Lower lobe of right lung (tissue), 2 donors: ENCODE measurements at regions not wholly inside any gene's neighbourhood (a gene's known extent, or its start where the extent isn't known, plus 50 kb on each side); places are given as distances from the start of the nearest gene placed in this dataset.

ENCODE experiments used
- ATAC-seq, 2 donors: fragments of 200-7000 bp; cut with Tn5 transposase; one replicate each; pipeline ENCODE4 v1.9.1; 2020 to 2022; ENCODE audit warnings: mild to moderate bottlenecking in 2 of 2, moderate library complexity in 2 of 2
- DNase-seq: peaks from one replicate; pipeline ENCODE4 v3.0.0-alpha.2; 2020
- H3K27ac ChIP-seq: fragments of 200-600 bp; one replicate; pipeline ENCODE4 v1.8.0; 2022
- H3K27me3 ChIP-seq: fragments of 200-600 bp; one replicate; pipeline ENCODE4 v1.8.0; 2022; ENCODE audit warnings: low read depth
- H3K36me3 ChIP-seq: fragments of 200-600 bp; one replicate; pipeline ENCODE4 v1.8.0; 2022; ENCODE audit warnings: mild to moderate bottlenecking
- H3K4me1 ChIP-seq: fragments of 200-600 bp; one replicate; pipeline ENCODE4 v1.8.0; 2022
- H3K4me3 ChIP-seq: fragments of 200-600 bp; one replicate; pipeline ENCODE4 v1.8.0; 2022; ENCODE audit warnings: mild to moderate bottlenecking
- H3K9me3 ChIP-seq: fragments of 200-600 bp; one replicate; pipeline ENCODE4 v1.8.0; 2022
- CTCF ChIP-seq: fragments of 200-600 bp; IDR thresholded peaks from one replicate; pipeline ENCODE4 v1.8.0; 2022; ENCODE audit warnings: antibody characterized with exemption, mild to moderate bottlenecking
- intact Hi-C: fragments of 100-400 bp; cut with DNase I; formaldehyde crosslinking; loops from one replicate; pipeline ENCODE4 v1.11.0; 2022
- donor health status: DM: no; HTN: yes; CAD: no; lungs with severe emphysema.

- no peak for TF ChIP-seq CTCF
- Histone ChIP-seq H3K4me1 (no peaks in the 10 kb centered on the region), H3K27me3 (no peaks in the 10 kb centered on the region), H3K27ac (no peak overlapping the region), H3K9me3 (no peaks in the 10 kb centered on the region), H3K36me3 (no peaks in the 10 kb centered on the region), H3K4me3 (no peak overlapping the region)
- ATAC-seq (no peak), DNase-seq (no peak)
- intact Hi-C loops: no loop called here
Measured at GRCh38 chr16:26736084-26736483, 330.6 kb upstream of the C16orf82 start.

GRCh38 chr16:26740771-26741170 lies 326.0 kb upstream of the C16orf82 start:
- TF ChIP-seq CTCF: no peak
- intact Hi-C loops: no loop called here
- no peaks in the 10 kb centered on the region for H3K27me3 ChIP-seq
- H3K4me1 ChIP-seq: no peaks in the 10 kb centered on the region
- no peak overlapping the region for H3K27ac ChIP-seq
- no peak overlapping the region for H3K4me3 ChIP-seq
- no peak for DNase-seq
- ATAC-seq: no peak
- H3K36me3 ChIP-seq: no peaks in the 10 kb centered on the region
- H3K9me3 ChIP-seq: no peaks in the 10 kb centered on the region

GRCh38 chr16:26742040-26742439 lies 324.7 kb upstream of the C16orf82 start:
- Histone ChIP-seq H3K27me3 (no peaks in the 10 kb centered on the region), H3K36me3 (no peaks in the 10 kb centered on the region), H3K4me3 (no peak overlapping the region), H3K9me3 (no peaks in the 10 kb centered on the region), H3K27ac (no peak overlapping the region), H3K4me1 (no peaks in the 10 kb centered on the region)
- no peak for TF ChIP-seq CTCF
- intact Hi-C loops: no loop called here
- ATAC-seq (no peak), DNase-seq (no peak)

- TF ChIP-seq CTCF: no peak
- DNase-seq: no peak
- intact Hi-C loops: no loop called here
- Histone ChIP-seq H3K27ac (no peak overlapping the region), H3K27me3 (no peaks in the 10 kb centered on the region), H3K36me3 (no peaks in the 10 kb centered on the region), H3K9me3 (no peaks in the 10 kb centered on the region), H3K4me3 (no peak overlapping the region), H3K4me1 (no peaks in the 10 kb centered on the region)
- ATAC-seq: no peak
Measured at GRCh38 chr16:26744430-26744829, 322.3 kb upstream of the C16orf82 start.

- Histone ChIP-seq H3K9me3 (no peaks in the 10 kb centered on the region), H3K27me3 (no peaks in the 10 kb centered on the region), H3K36me3 (no peaks in the 10 kb centered on the region), H3K27ac (no peak overlapping the region), H3K4me3 (no peak overlapping the region), H3K4me1 (no peaks in the 10 kb centered on the region)
- no peak for ATAC-seq
- TF ChIP-seq CTCF: no peak
- intact Hi-C loops: no loop called here
- no peak for DNase-seq
Measured at GRCh38 chr16:26747760-26748159, 319.0 kb upstream of the C16orf82 start.

- no peaks in the 10 kb centered on the region for H3K4me1 ChIP-seq
- no peaks in the 10 kb centered on the region for H3K9me3 ChIP-seq
- no peak overlapping the region for H3K27ac ChIP-seq
- DNase-seq: no peak
- H3K36me3 ChIP-seq: no peaks in the 10 kb centered on the region
- no peaks in the 10 kb centered on the region for H3K27me3 ChIP-seq
- H3K4me3 ChIP-seq: no peak overlapping the region
- ATAC-seq: no peak
- intact Hi-C loops: no loop called here
- no peak for TF ChIP-seq CTCF
Measured at GRCh38 chr16:26749072-26749471, 317.7 kb upstream of the C16orf82 start.
